Suprapubic skin (tissue), 3 donors: ENCODE measurements at regions not wholly inside any gene's neighbourhood (a gene's known extent, or its start where the extent isn't known, plus 50 kb on each side); places are given as distances from the start of the nearest gene placed in this dataset.

Experiments used
- CTCF ChIP-seq, 2 donors: fragments of 200-600 bp in 1 of 2; fragments of 450-650 bp in 1 of 2; sonication (generic) in 1 of 2; IDR thresholded peaks; one replicate each; pipeline ENCODE4 v1.5.1; 2016 to 2019; ENCODE audit warnings: antibody characterized with exemption in 2 of 2, mild to moderate bottlenecking in 1 of 2, moderate library complexity in 1 of 2
- EP300 ChIP-seq: sonication (generic); formaldehyde crosslinking; IDR thresholded peaks from one replicate; pipeline ENCODE4 v1.6.1; 2017; ENCODE audit warnings: antibody characterized with exemption
- POLR2A ChIP-seq, 2 donors: fragments of 450-650 bp; IDR thresholded peaks; one replicate each; pipeline ENCODE4 v1.6.1; 2017; ENCODE audit warnings: antibody characterized with exemption in 2 of 2, mild to moderate bottlenecking in 2 of 2, moderate library complexity in 2 of 2

GRCh38 chr5:73298251-73298771, 125.3 kb downstream of the TMEM174 start:
- TF ChIP-seq CTCF (IDR thresholded peaks at IDR 0.05): no peak
- no peak for TF ChIP-seq POLR2A (IDR thresholded peaks at IDR 0.05)
- TF ChIP-seq EP300: no peak
